HepG2 (cell line): ENCODE measurements at regions not wholly inside any gene's neighbourhood (a gene's known extent, or its start where the extent isn't known, plus 50 kb on each side); places are given as distances from the start of the nearest gene placed in this dataset.
A peak's percentile ranks its signal among the peaks of the same experiment; 100 is the strongest.

Experiments used
- ATAC-seq: fragments of 200-7000 bp; cut with Tn5 transposase; 3 replicates; pipeline ENCODE4 v1.9.1; 2020; ENCODE audit warnings: mild to moderate bottlenecking, moderate library complexity
- BruUV-seq: library from RNA; stranded (reverse); fragments of 400-500 nt; replicated peaks from 2 replicates; lab custom pipeline; 2021; lab: Mats Ljungman, UMichigan
- CTCF ChIA-PET: fragments of 300-600 bp; formaldehyde crosslinking; extraction: SDS; loops from one replicate; lab custom pipeline; 2021; ENCODE audit warnings: low total read pairs, inconsistent platforms, low intra/inter-chr PET ratio; lab: Yijun Ruan, JAX
- POLR2A ChIA-PET: fragments of 350-600 bp; sonication (Branson Sonifier 250); formaldehyde crosslinking; loops from one replicate; lab custom pipeline; 2020; ENCODE audit warnings: antibody characterized with exemption, inconsistent platforms; lab: Yijun Ruan, JAX
- DNase-seq: peaks from one replicate; pipeline ENCODE4 v3.0.0-alpha.2; 2015; ENCODE audit warnings: low spot score
- FAIRE-seq: peaks from 3 replicates; lab custom pipeline; 2011; peaks lifted over from hg19 to GRCh38; lab: Jason Lieb, UNC
- H2AFZ ChIP-seq: one replicate; pipeline ENCODE4 v1.6.1; 2011; ENCODE audit warnings: low read length, inconsistent platforms
- H3K27ac ChIP-seq: fragments of 300-600 bp; 3 replicates; pipeline ENCODE4 v1.8.0; 2011; ENCODE audit warnings: mixed run types, mild to moderate bottlenecking, mixed read lengths, low read length, inconsistent platforms; ENCODE audit not compliant: insufficient read depth; ENCODE audit errors: extremely low read length
- H3K27me3 ChIP-seq, 2 experiments: fragments of 200-600 bp in 1 of 2; 2 replicates in 1 of 2; 3 replicates in 1 of 2; pipeline versions ENCODE4 v1.6.0 to v1.8.0; 2011; ENCODE audit warnings: low read length in 2 of 2, mild to moderate bottlenecking in 2 of 2, moderate library complexity in 2 of 2, inconsistent platforms in 1 of 2; ENCODE audit not compliant: insufficient read depth in 2 of 2, control insufficient read depth in 1 of 2
- H3K36me3 ChIP-seq, 2 experiments: fragments of 200-600 bp in 1 of 2; replicated peaks in 1 of 2; 2 replicates in 1 of 2; 3 replicates in 1 of 2; pipeline versions ENCODE4 v1.5.1 to v1.8.0; 2011; ENCODE audit warnings: low read length in 2 of 2, inconsistent platforms in 1 of 2; ENCODE audit not compliant: insufficient read depth in 2 of 2, control insufficient read depth in 1 of 2
- H3K4me1 ChIP-seq: 2 replicates; pipeline ENCODE4 v1.5.1; 2012; ENCODE audit warnings: low read length, inconsistent platforms; ENCODE audit not compliant: insufficient read depth
- H3K4me2 ChIP-seq: 2 replicates; pipeline ENCODE4 v1.6.0; 2011; ENCODE audit warnings: low read depth, low read length, inconsistent platforms
- H3K4me3 ChIP-seq, 3 experiments: fragments of 200-600 bp in 1 of 3; sonication (generic), shearing (Covaris generic) in 1 of 3; replicated peaks in 1 of 3; 2 replicates each; pipeline ENCODE4 v1.5.1; 2011 to 2016; ENCODE audit warnings: low read length in 3 of 3, inconsistent platforms in 2 of 3, low read depth in 2 of 3, mild to moderate bottlenecking in 2 of 3, control low read depth in 1 of 3, mixed read lengths in 1 of 3; ENCODE audit not compliant: insufficient read depth in 1 of 3
- H3K79me2 ChIP-seq: one replicate; pipeline ENCODE4 v1.6.1; 2011; ENCODE audit warnings: low read length, inconsistent platforms; ENCODE audit not compliant: insufficient read depth
- H3K9ac ChIP-seq: 2 replicates; pipeline ENCODE4 v1.6.0; 2011; ENCODE audit warnings: mild to moderate bottlenecking, low read depth, low read length, inconsistent platforms; ENCODE audit not compliant: insufficient read depth
- H3K9me3 ChIP-seq: 2 replicates; pipeline ENCODE4 v1.5.1; 2012; ENCODE audit warnings: mild to moderate bottlenecking, low read length
- H4K20me1 ChIP-seq: 2 replicates; pipeline ENCODE4 v1.6.0; 2011; ENCODE audit warnings: inconsistent platforms, mild to moderate bottlenecking, low read length, moderate library complexity; ENCODE audit not compliant: insufficient read depth
- CTCF ChIP-seq: sonication (generic); formaldehyde crosslinking; IDR thresholded peaks from 2 replicates; pipeline ENCODE4 v1.5.0; 2020; ENCODE audit warnings: mild to moderate bottlenecking, missing genetic modification reagents, moderate library complexity
- ZNF331 ChIP-seq: sonication (generic); formaldehyde crosslinking; IDR thresholded peaks from 2 replicates; pipeline ENCODE4 v1.4.0; 2020; ENCODE audit warnings: missing genetic modification reagents
- ZNF574 ChIP-seq: sonication (generic); formaldehyde crosslinking; IDR thresholded peaks from 2 replicates; pipeline ENCODE4 v1.4.0; 2020; ENCODE audit warnings: missing genetic modification reagents
- WGBS: methylation state at CpG from one replicate; pipeline ENCODE4 v1.1.6; 2017; ENCODE audit warnings: low lambda C conversion rate; 5-methylcytosine and 5-hydroxymethylcytosine counted together
- in situ Hi-C: cut with HindIII; loops from 2 replicates; pipeline ENCODE4 v1.10.0; 2017; ENCODE audit warnings: low pct_unique_long_range_greater_than_20kb; ENCODE audit not compliant: extremely low pct_ligation_motif_present
- intact Hi-C: fragments of 100-400 bp; cut with micrococcal nuclease; formaldehyde crosslinking; loops from one replicate; pipeline ENCODE4 v1.10.0; 2022; ENCODE audit not compliant: unreplicated experiment
- TF ChIP-seq, protein P1 (sequence below): sonication (generic); formaldehyde crosslinking; IDR thresholded peaks from 2 replicates; pipeline ENCODE4 v1.5.1; 2020; ENCODE audit warnings: missing genetic modification reagents, mild to moderate bottlenecking, borderline replicate concordance
- TF ChIP-seq, protein P2 (sequence below): sonication (generic); formaldehyde crosslinking; conservative IDR thresholded peaks from 2 replicates; pipeline ENCODE4 v1.4.0; 2020; ENCODE audit warnings: missing genetic modification reagents

DNA sequence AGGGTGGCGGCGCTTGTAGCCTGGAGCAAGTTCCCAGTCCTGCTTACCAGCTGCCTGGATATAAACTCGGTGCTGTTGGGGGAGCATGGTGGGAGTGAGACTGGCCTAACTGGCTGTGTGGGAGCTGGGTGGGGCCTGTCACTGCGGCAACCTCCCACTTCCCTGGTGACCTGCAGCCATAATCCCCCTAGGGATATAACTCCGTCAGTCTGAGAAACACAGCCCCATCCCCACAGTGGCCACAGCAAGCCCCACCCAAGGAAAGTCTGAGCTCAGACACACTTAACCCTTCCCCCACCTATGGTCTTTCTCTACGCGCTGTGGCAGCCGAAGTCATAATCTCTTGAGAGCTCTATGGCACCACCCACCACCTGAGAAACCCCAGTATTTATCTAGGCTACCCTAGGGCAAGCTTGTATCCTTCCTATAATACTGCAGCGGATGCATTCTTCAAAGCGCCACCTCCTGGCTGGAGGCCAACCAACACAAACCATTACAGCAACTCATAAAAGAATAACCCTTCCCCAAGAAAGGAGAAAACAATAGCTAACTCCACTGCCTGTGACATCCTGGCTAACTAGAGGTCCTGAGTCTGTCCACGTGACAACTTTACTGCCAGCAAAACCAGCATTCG lies 57.4 kb downstream of the ZNF648 start:
- CTCF ChIA-PET, result no interaction called here
- TF ChIP-seq ZNF331 (no peak), CTCF (CRISPR knock-in tag) (peak; percentile 22; the same call in 1 of the 2 replicates), ZNF574 (CRISPR knock-in tag) (peak; percentile 44; the same call in 1 of the 2 replicates)
- TF ChIP-seq, protein P1, sequence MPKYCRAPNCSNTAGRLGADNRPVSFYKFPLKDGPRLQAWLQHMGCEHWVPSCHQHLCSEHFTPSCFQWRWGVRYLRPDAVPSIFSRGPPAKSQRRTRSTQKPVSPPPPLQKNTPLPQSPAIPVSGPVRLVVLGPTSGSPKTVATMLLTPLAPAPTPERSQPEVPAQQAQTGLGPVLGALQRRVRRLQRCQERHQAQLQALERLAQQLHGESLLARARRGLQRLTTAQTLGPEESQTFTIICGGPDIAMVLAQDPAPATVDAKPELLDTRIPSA (CRISPR knock-in tag), result no peak
- TF ChIP-seq, protein P2, sequence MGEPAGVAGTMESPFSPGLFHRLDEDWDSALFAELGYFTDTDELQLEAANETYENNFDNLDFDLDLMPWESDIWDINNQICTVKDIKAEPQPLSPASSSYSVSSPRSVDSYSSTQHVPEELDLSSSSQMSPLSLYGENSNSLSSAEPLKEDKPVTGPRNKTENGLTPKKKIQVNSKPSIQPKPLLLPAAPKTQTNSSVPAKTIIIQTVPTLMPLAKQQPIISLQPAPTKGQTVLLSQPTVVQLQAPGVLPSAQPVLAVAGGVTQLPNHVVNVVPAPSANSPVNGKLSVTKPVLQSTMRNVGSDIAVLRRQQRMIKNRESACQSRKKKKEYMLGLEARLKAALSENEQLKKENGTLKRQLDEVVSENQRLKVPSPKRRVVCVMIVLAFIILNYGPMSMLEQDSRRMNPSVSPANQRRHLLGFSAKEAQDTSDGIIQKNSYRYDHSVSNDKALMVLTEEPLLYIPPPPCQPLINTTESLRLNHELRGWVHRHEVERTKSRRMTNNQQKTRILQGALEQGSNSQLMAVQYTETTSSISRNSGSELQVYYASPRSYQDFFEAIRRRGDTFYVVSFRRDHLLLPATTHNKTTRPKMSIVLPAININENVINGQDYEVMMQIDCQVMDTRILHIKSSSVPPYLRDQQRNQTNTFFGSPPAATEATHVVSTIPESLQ (CRISPR knock-in tag), result no peak
- POLR2A ChIA-PET, result no interaction called here
- Histone ChIP-seq H2AFZ (no peak overlapping the region), H3K4me3 (no peak overlapping the region), H3K9ac (no peak overlapping the region), H4K20me1 (no peaks in the 10 kb centered on the region), H3K36me3 (no peaks in the 10 kb centered on the region), H3K9me3 (no peaks in the 10 kb centered on the region), H3K27ac (no peak overlapping the region), H3K79me2 (no peaks in the 10 kb centered on the region), H3K4me1 (no peaks in the 10 kb centered on the region), H3K27me3 (no peaks in the 10 kb centered on the region), H3K4me2 (no peak overlapping the region)
- WGBS, result 79% methylated on average over 7 of the region's 12 CpGs
- BruUV-seq, result no TSS peak
- DNase-seq (no peak), ATAC-seq (no peak), FAIRE-seq (no peak)
- intact Hi-C loops (no loop called here), in situ Hi-C loops (no loop called here)
